ENCODE measurements at regions not wholly inside any gene's neighbourhood (a gene's known extent, or its start where the extent isn't known, plus 50 kb on each side); places are given as distances from the start of the nearest gene placed in this dataset.

GRCh38 chr2:57954020-57954419 lies 92.6 kb upstream of the VRK2 start:
- no peak for DNase-seq
- intact Hi-C loops (cut with DNase I) = no loop called here

GRCh38 chr2:57957238-57957637 lies 89.4 kb upstream of the VRK2 start:
- DNase-seq = no peak
- intact Hi-C loops (cut with DNase I) = no loop called here

- no peak for DNase-seq
- intact Hi-C loops (cut with DNase I) = no loop called here
Observed at GRCh38 chr2:57959390-57959789, 87.2 kb upstream of the VRK2 start.

GRCh38 chr2:57962861-57963260 lies 83.7 kb upstream of the VRK2 start:
- no peak for DNase-seq
- intact Hi-C loops (cut with DNase I) = no loop called here

GRCh38 chr2:57965219-57965618 lies 81.4 kb upstream of the VRK2 start:
- intact Hi-C loops (cut with DNase I) = no loop called here
- DNase-seq = no peak

- DNase-seq = no peak
- intact Hi-C loops (cut with DNase I) = no loop called here
Observed at GRCh38 chr2:57965961-57966360, 80.6 kb upstream of the VRK2 start.

GRCh38 chr2:57973621-57974186 lies 72.9 kb upstream of the VRK2 start:
- DNase-seq = no peak
- intact Hi-C loops (cut with DNase I) = no loop called here

GRCh38 chr2:57979158-57979557 lies 67.4 kb upstream of the VRK2 start:
- intact Hi-C loops (cut with DNase I) = no loop called here
- no peak for DNase-seq

GRCh38 chr2:57981083-57981768 lies 65.4 kb upstream of the VRK2 start:
- no peak for DNase-seq
- intact Hi-C loops (cut with DNase I) = no loop called here

GRCh38 chr2:57987835-57988573 lies 58.6 kb upstream of the VRK2 start:
- no peak for DNase-seq
- intact Hi-C loops (cut with DNase I) = no loop called here

- intact Hi-C loops (cut with DNase I) = no loop called here
Observed at GRCh38 chr2:57990118-57990725, 56.4 kb upstream of the VRK2 start.

More at GRCh38 chr2:57990118-57990725, 56.4 kb upstream of the VRK2 start:
- no peak for DNase-seq
